Stimulated activated effector memory CD8-positive, alpha-beta T cell treated with anti-CD3 and anti-CD28 coated beads, Interleukin-12 subunit alpha, Interleukin-12 subunit beta, amount 100 ng/mL, for 72 hours (primary cell): ENCODE measurements at regions not wholly inside any gene's neighbourhood (a gene's known extent, or its start where the extent isn't known, plus 50 kb on each side); places are given as distances from the start of the nearest gene placed in this dataset.

ENCODE experiments used
- ATAC-seq: fragments of 150-1000 bp; cut with Tn5 transposase; 2 replicates; pipeline ENCODE4 v1.10.0; 2021
- DNase-seq, 2 donors: peaks; one replicate each; pipeline ENCODE4 v3.0.0; 2021 to 2022; ENCODE audit warnings: low spot score in 2 of 2
- H3K27ac Mint-ChIP-seq: one replicate; pipeline ENCODE4 v1.8.0; 2022; ENCODE audit warnings: mild to moderate bottlenecking, mixed read lengths
- H3K36me3 Mint-ChIP-seq: one replicate; pipeline ENCODE4 v1.8.0; 2022; ENCODE audit warnings: mild to moderate bottlenecking, mixed read lengths
- H3K4me1 Mint-ChIP-seq: one replicate; pipeline ENCODE4 v1.8.0; 2022; ENCODE audit warnings: mixed read lengths
- H3K4me3 Mint-ChIP-seq: one replicate; pipeline ENCODE4 v1.8.0; 2022; ENCODE audit warnings: mild to moderate bottlenecking, mixed read lengths
- H3K9me3 Mint-ChIP-seq: one replicate; pipeline ENCODE4 v1.8.0; 2022; ENCODE audit warnings: mixed read lengths

- no peak overlapping the region for H3K4me3 Mint-ChIP-seq
- no peaks in the 10 kb centered on the region for H3K36me3 Mint-ChIP-seq
- ATAC-seq (no peak), DNase-seq (no peak)
- no peak overlapping the region for H3K27ac Mint-ChIP-seq
- no peaks in the 10 kb centered on the region for H3K4me1 Mint-ChIP-seq
- no peaks in the 10 kb centered on the region for H3K9me3 Mint-ChIP-seq
These were observed 730.4 kb upstream of the MEF2C start for GRCh38 chr5:89613222-89613956.

- no peaks in the 10 kb centered on the region for H3K4me1 Mint-ChIP-seq
- no peak overlapping the region for H3K27ac Mint-ChIP-seq
- ATAC-seq (no peak), DNase-seq (no peak)
- no peaks in the 10 kb centered on the region for H3K36me3 Mint-ChIP-seq
- no peak overlapping the region for H3K4me3 Mint-ChIP-seq
- peaks cover 5% of the 10 kb centered on the region for H3K9me3 Mint-ChIP-seq
These were observed 724.1 kb upstream of the MEF2C start for GRCh38 chr5:89606939-89607534.

- peaks cover 5% of the 10 kb centered on the region for H3K9me3 Mint-ChIP-seq
- no peak overlapping the region for H3K4me3 Mint-ChIP-seq
- ATAC-seq (no peak), DNase-seq (no peak)
- H3K36me3 Mint-ChIP-seq = no peaks in the 10 kb centered on the region
- H3K4me1 Mint-ChIP-seq = no peaks in the 10 kb centered on the region
- H3K27ac Mint-ChIP-seq = no peak overlapping the region
These were observed 721.4 kb upstream of the MEF2C start for GRCh38 chr5:89604342-89604741.

GRCh38 chr5:89601880-89602279 lies 718.9 kb upstream of the MEF2C start:
- no peak overlapping the region for H3K4me3 Mint-ChIP-seq
- no peak overlapping the region for H3K27ac Mint-ChIP-seq
- ATAC-seq (no peak), DNase-seq (no peak)
- no peaks in the 10 kb centered on the region for H3K4me1 Mint-ChIP-seq
- peaks cover 5% of the 10 kb centered on the region for H3K9me3 Mint-ChIP-seq
- H3K36me3 Mint-ChIP-seq = no peaks in the 10 kb centered on the region

GRCh38 chr5:89597878-89598277 lies 714.9 kb upstream of the MEF2C start:
- no peak overlapping the region for H3K4me3 Mint-ChIP-seq
- no peaks in the 10 kb centered on the region for H3K36me3 Mint-ChIP-seq
- no peak overlapping the region for H3K27ac Mint-ChIP-seq
- H3K9me3 Mint-ChIP-seq = peaks cover 8% of the 10 kb centered on the region
- DNase-seq (no peak), ATAC-seq (no peak)
- no peaks in the 10 kb centered on the region for H3K4me1 Mint-ChIP-seq

- no peaks in the 10 kb centered on the region for H3K36me3 Mint-ChIP-seq
- ATAC-seq (no peak), DNase-seq (no peak)
- H3K4me3 Mint-ChIP-seq = no peak overlapping the region
- H3K9me3 Mint-ChIP-seq = peaks cover 14% of the 10 kb centered on the region
- H3K4me1 Mint-ChIP-seq = no peaks in the 10 kb centered on the region
- H3K27ac Mint-ChIP-seq = no peak overlapping the region
These were observed 713.8 kb upstream of the MEF2C start for GRCh38 chr5:89596821-89597220.

GRCh38 chr5:89595056-89595455 lies 712.1 kb upstream of the MEF2C start:
- Mint-ChIP-seq H3K4me1 (no peaks in the 10 kb centered on the region), H3K9me3 (peaks cover 14% of the 10 kb centered on the region), H3K4me3 (no peak overlapping the region), H3K27ac (no peak overlapping the region), H3K36me3 (no peaks in the 10 kb centered on the region)
- ATAC-seq = no peak
- DNase-seq = no peak

GRCh38 chr5:89584339-89584956 lies 701.5 kb upstream of the MEF2C start:
- ATAC-seq (no peak), DNase-seq (no peak)
- H3K4me3 Mint-ChIP-seq = no peak overlapping the region
- no peak overlapping the region for H3K27ac Mint-ChIP-seq
- H3K9me3 Mint-ChIP-seq = peaks cover 18% of the 10 kb centered on the region
- H3K36me3 Mint-ChIP-seq = no peaks in the 10 kb centered on the region
- no peaks in the 10 kb centered on the region for H3K4me1 Mint-ChIP-seq

GRCh38 chr5:89583534-89583933 lies 700.5 kb upstream of the MEF2C start:
- Mint-ChIP-seq H3K4me3 (no peak overlapping the region), H3K36me3 (no peaks in the 10 kb centered on the region), H3K27ac (no peak overlapping the region), H3K4me1 (no peaks in the 10 kb centered on the region), H3K9me3 (peaks cover 21% of the 10 kb centered on the region)
- ATAC-seq = no peak
- DNase-seq = no peak

- H3K9me3 Mint-ChIP-seq = peaks cover 19% of the 10 kb centered on the region
- H3K27ac Mint-ChIP-seq = no peak overlapping the region
- ATAC-seq (no peak), DNase-seq (no peak)
- H3K4me3 Mint-ChIP-seq = no peak overlapping the region
- H3K36me3 Mint-ChIP-seq = no peaks in the 10 kb centered on the region
- no peaks in the 10 kb centered on the region for H3K4me1 Mint-ChIP-seq
These were observed 699.9 kb upstream of the MEF2C start for GRCh38 chr5:89582768-89583339.

GRCh38 chr5:89580976-89581375 lies 698.0 kb upstream of the MEF2C start:
- no peak for ATAC-seq
- no peak overlapping the region for H3K27ac Mint-ChIP-seq
- H3K9me3 Mint-ChIP-seq = peaks cover 16% of the 10 kb centered on the region
- H3K4me1 Mint-ChIP-seq = no peaks in the 10 kb centered on the region
- H3K4me3 Mint-ChIP-seq = no peak overlapping the region
- no peaks in the 10 kb centered on the region for H3K36me3 Mint-ChIP-seq
- DNase-seq = no peak

- no peak overlapping the region for H3K27ac Mint-ChIP-seq
- DNase-seq (no peak), ATAC-seq (no peak)
- H3K9me3 Mint-ChIP-seq = peaks cover 13% of the 10 kb centered on the region
- no peak overlapping the region for H3K4me3 Mint-ChIP-seq
- no peaks in the 10 kb centered on the region for H3K36me3 Mint-ChIP-seq
- H3K4me1 Mint-ChIP-seq = no peaks in the 10 kb centered on the region
These were observed 692.3 kb upstream of the MEF2C start for GRCh38 chr5:89575319-89575718.

- no peak for ATAC-seq
- Mint-ChIP-seq H3K4me3 (no peak overlapping the region), H3K27ac (no peak overlapping the region), H3K36me3 (no peaks in the 10 kb centered on the region), H3K9me3 (peaks cover 14% of the 10 kb centered on the region), H3K4me1 (no peaks in the 10 kb centered on the region)
- no peak for DNase-seq
These were observed 690.4 kb upstream of the MEF2C start for GRCh38 chr5:89573345-89573744.

- Mint-ChIP-seq H3K9me3 (peaks cover 14% of the 10 kb centered on the region), H3K27ac (no peak overlapping the region), H3K4me3 (no peak overlapping the region), H3K36me3 (no peaks in the 10 kb centered on the region), H3K4me1 (no peaks in the 10 kb centered on the region)
- DNase-seq (no peak), ATAC-seq (no peak)
These were observed 689.7 kb upstream of the MEF2C start for GRCh38 chr5:89572696-89573095.

- ATAC-seq (no peak), DNase-seq (no peak)
- H3K4me3 Mint-ChIP-seq = no peak overlapping the region
- peaks cover 11% of the 10 kb centered on the region for H3K9me3 Mint-ChIP-seq
- H3K4me1 Mint-ChIP-seq = no peaks in the 10 kb centered on the region
- H3K27ac Mint-ChIP-seq = no peak overlapping the region
- H3K36me3 Mint-ChIP-seq = no peaks in the 10 kb centered on the region
These were observed 687.6 kb upstream of the MEF2C start for GRCh38 chr5:89570557-89570956.

GRCh38 chr5:89566340-89566739 lies 683.4 kb upstream of the MEF2C start:
- ATAC-seq (no peak), DNase-seq (no peak)
- no peaks in the 10 kb centered on the region for H3K36me3 Mint-ChIP-seq
- H3K9me3 Mint-ChIP-seq = peaks cover 5% of the 10 kb centered on the region
- H3K4me3 Mint-ChIP-seq = no peak overlapping the region
- no peaks in the 10 kb centered on the region for H3K4me1 Mint-ChIP-seq
- H3K27ac Mint-ChIP-seq = no peak overlapping the region
